ENCODE measurements at regions not wholly inside any gene's neighbourhood (a gene's known extent, or its start where the extent isn't known, plus 50 kb on each side); places are given as distances from the start of the nearest gene placed in this dataset.

DNA sequence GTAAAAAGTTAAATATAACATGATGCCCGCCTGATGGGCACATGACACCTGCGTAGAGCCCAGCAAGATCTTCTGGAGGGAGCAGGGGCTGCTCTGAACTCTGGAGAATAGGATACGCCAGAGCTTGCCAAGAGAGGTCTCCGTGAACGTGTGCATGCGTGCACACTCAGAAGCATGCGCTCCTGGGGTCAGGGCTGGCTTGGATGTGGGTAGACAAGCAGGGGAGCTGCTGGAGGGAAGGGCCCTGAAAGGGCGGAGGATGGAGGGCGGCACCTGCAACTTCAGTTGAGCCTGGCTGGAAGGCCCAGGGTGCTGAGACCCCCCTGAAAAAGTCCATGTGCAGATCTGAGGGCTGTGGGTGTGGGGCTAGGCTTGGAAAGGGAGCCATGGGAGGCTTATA is 828.4 kb upstream of the SALL3 start:
- Mint-ChIP-seq H3K27ac (no peak overlapping the region), H3K4me3 (no peak overlapping the region)

GRCh38 chr18:78151948-78152725 is 827.5 kb upstream of the SALL3 start:
- H3K27ac Mint-ChIP-seq = no peak overlapping the region
- H3K4me3 ChIP-seq (ENCODE audit: low read depth, low read length) = no peak overlapping the region
- no peaks in the 10 kb centered on the region for H3K36me3 ChIP-seq (ENCODE audit: control insufficient read depth, insufficient read depth, low read length)
- no peaks in the 10 kb centered on the region for H3K4me1 ChIP-seq (ENCODE audit: control insufficient read depth, insufficient read depth, low read length, poor library complexity, severe bottlenecking)
- no peaks in the 10 kb centered on the region for H3K9me3 ChIP-seq (ENCODE audit: control insufficient read depth in 2 of 2, low read length in 2 of 2)
- H3K27me3 ChIP-seq (ENCODE audit: control insufficient read depth, insufficient read depth, low read length) = no peaks in the 10 kb centered on the region
- peaks cover 0 to 5% (median 3%) of the 10 kb centered on the region in 7 donors for H3K9me3 Mint-ChIP-seq
- H3K36me3 Mint-ChIP-seq = no peaks in the 10 kb centered on the region
- H3K27ac ChIP-seq (ENCODE audit: insufficient read depth, low read length, poor library complexity, severe bottlenecking) = no peak overlapping the region
- no peak overlapping the region for H3K4me3 Mint-ChIP-seq
- no peak for DNase-seq
- ATAC-seq (ENCODE audit: low read depth in 2 of 2) = no peak
- no peaks in the 10 kb centered on the region for H3K4me1 Mint-ChIP-seq
- H3K27me3 Mint-ChIP-seq = no peaks in the 10 kb centered on the region

More for the DNA sequence above, 828.4 kb upstream of the SALL3 start:
- no peaks in the 10 kb centered on the region for H3K36me3 Mint-ChIP-seq
- Histone ChIP-seq H3K27ac (ENCODE audit: insufficient read depth, low read length, poor library complexity, severe bottlenecking) (no peak overlapping the region), H3K9me3 (ENCODE audit: control insufficient read depth in 2 of 2, low read length in 2 of 2) (no peaks in the 10 kb centered on the region), H3K27me3 (ENCODE audit: control insufficient read depth, insufficient read depth, low read length) (no peaks in the 10 kb centered on the region), H3K4me3 (ENCODE audit: low read depth, low read length) (no peak overlapping the region), H3K36me3 (ENCODE audit: control insufficient read depth, insufficient read depth, low read length) (no peaks in the 10 kb centered on the region), H3K4me1 (ENCODE audit: control insufficient read depth, insufficient read depth, low read length, poor library complexity, severe bottlenecking) (no peaks in the 10 kb centered on the region)
- no peaks in the 10 kb centered on the region for H3K27me3 Mint-ChIP-seq
- no peak for DNase-seq
- ATAC-seq (ENCODE audit: low read depth in 2 of 2) = no peak
- H3K9me3 Mint-ChIP-seq = peaks cover 0 to 5% (median 3%) of the 10 kb centered on the region in 7 donors
- no peaks in the 10 kb centered on the region for H3K4me1 Mint-ChIP-seq

GRCh38 chr18:78153362-78153761 is 826.3 kb upstream of the SALL3 start:
- Histone ChIP-seq H3K36me3 (ENCODE audit: control insufficient read depth, insufficient read depth, low read length) (no peaks in the 10 kb centered on the region), H3K9me3 (ENCODE audit: control insufficient read depth in 2 of 2, low read length in 2 of 2) (no peaks in the 10 kb centered on the region), H3K27ac (ENCODE audit: insufficient read depth, low read length, poor library complexity, severe bottlenecking) (no peak overlapping the region), H3K4me3 (ENCODE audit: low read depth, low read length) (no peak overlapping the region), H3K27me3 (ENCODE audit: control insufficient read depth, insufficient read depth, low read length) (no peaks in the 10 kb centered on the region), H3K4me1 (ENCODE audit: control insufficient read depth, insufficient read depth, low read length, poor library complexity, severe bottlenecking) (no peaks in the 10 kb centered on the region)
- no peaks in the 10 kb centered on the region for H3K36me3 Mint-ChIP-seq
- no peak for ATAC-seq (ENCODE audit: low read depth in 2 of 2)
- no peak overlapping the region for H3K4me3 Mint-ChIP-seq
- H3K9me3 Mint-ChIP-seq = peaks cover 0 to 5% (median 2%) of the 10 kb centered on the region in 7 donors
- no peaks in the 10 kb centered on the region for H3K27me3 Mint-ChIP-seq
- H3K4me1 Mint-ChIP-seq = no peaks in the 10 kb centered on the region
- no peak overlapping the region for H3K27ac Mint-ChIP-seq
- DNase-seq = no peak

GRCh38 chr18:78154444-78154843 is 825.2 kb upstream of the SALL3 start:
- H3K27ac Mint-ChIP-seq = no peak overlapping the region
- Histone ChIP-seq H3K4me1 (ENCODE audit: control insufficient read depth, insufficient read depth, low read length, poor library complexity, severe bottlenecking) (no peaks in the 10 kb centered on the region), H3K9me3 (ENCODE audit: control insufficient read depth in 2 of 2, low read length in 2 of 2) (no peaks in the 10 kb centered on the region), H3K4me3 (ENCODE audit: low read depth, low read length) (no peak overlapping the region), H3K27me3 (ENCODE audit: control insufficient read depth, insufficient read depth, low read length) (no peaks in the 10 kb centered on the region), H3K36me3 (ENCODE audit: control insufficient read depth, insufficient read depth, low read length) (no peaks in the 10 kb centered on the region), H3K27ac (ENCODE audit: insufficient read depth, low read length, poor library complexity, severe bottlenecking) (no peak overlapping the region)
- H3K36me3 Mint-ChIP-seq = no peaks in the 10 kb centered on the region
- DNase-seq (no peak), ATAC-seq (ENCODE audit: low read depth in 2 of 2) (no peak)
- H3K9me3 Mint-ChIP-seq = peaks cover 0 to 5% (median 0%) of the 10 kb centered on the region in 7 donors
- H3K27me3 Mint-ChIP-seq = no peaks in the 10 kb centered on the region
- no peaks in the 10 kb centered on the region for H3K4me1 Mint-ChIP-seq
- H3K4me3 Mint-ChIP-seq = no peak overlapping the region

DNA sequence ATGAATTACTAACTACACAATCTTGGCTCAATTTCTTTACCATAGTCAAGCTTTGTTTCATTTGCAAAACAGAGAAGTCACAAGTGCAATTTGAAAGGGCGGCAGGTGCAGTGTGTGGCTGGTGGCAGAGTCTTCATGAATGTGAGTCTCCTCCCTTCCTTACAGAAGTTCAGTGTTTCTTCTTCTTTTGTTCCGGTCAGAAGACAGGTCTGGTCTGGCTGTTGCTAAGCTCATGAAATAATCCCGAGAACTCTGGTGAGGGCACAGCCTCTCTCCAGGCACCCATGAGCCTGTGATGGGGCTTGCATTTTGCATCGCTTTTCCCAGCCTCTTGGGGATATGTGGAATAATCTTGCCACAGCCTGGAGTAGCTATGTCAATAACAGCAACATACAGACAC is 824.8 kb upstream of the SALL3 start:
- Mint-ChIP-seq H3K9me3 (peaks cover 0 to 6% (median 0%) of the 10 kb centered on the region in 7 donors), H3K27ac (no peak overlapping the region)

DNA sequence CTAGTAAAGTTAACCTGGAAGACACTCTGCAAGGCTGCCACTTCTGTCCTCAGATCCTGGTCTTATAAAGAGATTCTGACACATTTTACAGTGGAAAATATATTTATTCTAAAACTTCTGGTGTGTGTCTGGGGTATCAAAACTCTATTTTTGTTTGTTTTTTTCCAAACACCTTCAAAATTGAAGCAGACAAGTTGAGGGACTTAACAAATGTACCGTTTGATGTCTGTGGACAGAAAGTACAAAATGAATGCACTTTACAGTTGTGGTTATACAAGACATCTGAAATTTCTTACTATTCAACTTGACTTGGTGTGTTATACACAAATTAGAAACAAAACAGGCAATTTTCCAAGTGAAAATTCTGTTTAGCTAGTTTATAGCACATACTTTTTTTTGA is 823.2 kb upstream of the SALL3 start:
- no peak for DNase-seq
- no peak for ATAC-seq (ENCODE audit: low read depth in 2 of 2)

More for the DNA sequence above, 824.8 kb upstream of the SALL3 start:
- Mint-ChIP-seq H3K36me3 (no peaks in the 10 kb centered on the region), H3K27me3 (no peaks in the 10 kb centered on the region), H3K4me3 (no peak overlapping the region), H3K4me1 (no peaks in the 10 kb centered on the region)
- DNase-seq (no peak), ATAC-seq (ENCODE audit: low read depth in 2 of 2) (no peak)
- no peaks in the 10 kb centered on the region for H3K9me3 ChIP-seq (ENCODE audit: control insufficient read depth in 2 of 2, low read length in 2 of 2)
- no peaks in the 10 kb centered on the region for H3K4me1 ChIP-seq (ENCODE audit: control insufficient read depth, insufficient read depth, low read length, poor library complexity, severe bottlenecking)
- H3K27me3 ChIP-seq (ENCODE audit: control insufficient read depth, insufficient read depth, low read length) = no peaks in the 10 kb centered on the region
- no peak overlapping the region for H3K27ac ChIP-seq (ENCODE audit: insufficient read depth, low read length, poor library complexity, severe bottlenecking)
- no peak overlapping the region for H3K4me3 ChIP-seq (ENCODE audit: low read depth, low read length)
- H3K36me3 ChIP-seq (ENCODE audit: control insufficient read depth, insufficient read depth, low read length) = no peaks in the 10 kb centered on the region

DNA sequence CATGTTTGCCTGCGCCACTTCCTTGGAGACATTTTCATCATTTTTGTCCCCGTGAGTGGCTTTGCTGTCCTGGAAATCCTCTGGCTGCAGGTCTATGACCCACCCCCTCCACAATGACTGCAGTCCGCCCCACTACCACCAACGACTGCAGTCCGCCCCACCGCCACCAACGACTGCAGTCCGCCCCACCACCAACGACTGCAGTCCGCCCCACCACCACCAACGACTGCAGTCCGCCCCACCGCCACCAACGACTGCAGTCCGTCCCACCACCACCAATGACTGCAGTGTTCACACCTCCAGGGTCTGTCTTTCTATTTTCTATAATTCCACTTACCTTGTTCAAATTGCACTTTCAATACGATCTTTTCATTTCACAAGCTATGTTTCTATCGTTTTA is 820.7 kb upstream of the SALL3 start:
- Histone ChIP-seq H3K27ac (ENCODE audit: insufficient read depth, low read length, poor library complexity, severe bottlenecking) (no peak overlapping the region), H3K36me3 (ENCODE audit: control insufficient read depth, insufficient read depth, low read length) (no peaks in the 10 kb centered on the region)
- H3K27ac Mint-ChIP-seq = no peak overlapping the region

More for the DNA sequence above, 823.2 kb upstream of the SALL3 start:
- Histone ChIP-seq H3K4me1 (ENCODE audit: control insufficient read depth, insufficient read depth, low read length, poor library complexity, severe bottlenecking) (no peaks in the 10 kb centered on the region), H3K27me3 (ENCODE audit: control insufficient read depth, insufficient read depth, low read length) (no peaks in the 10 kb centered on the region), H3K4me3 (ENCODE audit: low read depth, low read length) (no peak overlapping the region), H3K36me3 (ENCODE audit: control insufficient read depth, insufficient read depth, low read length) (no peaks in the 10 kb centered on the region), H3K9me3 (ENCODE audit: control insufficient read depth in 2 of 2, low read length in 2 of 2) (no peaks in the 10 kb centered on the region), H3K27ac (ENCODE audit: insufficient read depth, low read length, poor library complexity, severe bottlenecking) (no peak overlapping the region)
- Mint-ChIP-seq H3K36me3 (no peaks in the 10 kb centered on the region), H3K27ac (no peak overlapping the region), H3K4me3 (no peak overlapping the region), H3K9me3 (peaks cover 0 to 5% (median 0%) of the 10 kb centered on the region in 7 donors), H3K4me1 (no peaks in the 10 kb centered on the region), H3K27me3 (no peaks in the 10 kb centered on the region)

GRCh38 chr18:78159397-78159796 is 820.2 kb upstream of the SALL3 start:
- Histone ChIP-seq H3K9me3 (ENCODE audit: control insufficient read depth in 2 of 2, low read length in 2 of 2) (no peaks in the 10 kb centered on the region), H3K36me3 (ENCODE audit: control insufficient read depth, insufficient read depth, low read length) (no peaks in the 10 kb centered on the region), H3K4me1 (ENCODE audit: control insufficient read depth, insufficient read depth, low read length, poor library complexity, severe bottlenecking) (no peaks in the 10 kb centered on the region), H3K27ac (ENCODE audit: insufficient read depth, low read length, poor library complexity, severe bottlenecking) (no peak overlapping the region), H3K27me3 (ENCODE audit: control insufficient read depth, insufficient read depth, low read length) (no peaks in the 10 kb centered on the region), H3K4me3 (ENCODE audit: low read depth, low read length) (no peak overlapping the region)
- Mint-ChIP-seq H3K4me3 (no peak overlapping the region), H3K36me3 (no peaks in the 10 kb centered on the region), H3K4me1 (no peaks in the 10 kb centered on the region), H3K27me3 (no peaks in the 10 kb centered on the region), H3K27ac (no peak overlapping the region), H3K9me3 (peaks cover 0 to 5% (median 1%) of the 10 kb centered on the region in 7 donors)
- DNase-seq (no peak), ATAC-seq (ENCODE audit: low read depth in 2 of 2) (no peak)

More for the DNA sequence above, 820.7 kb upstream of the SALL3 start:
- Mint-ChIP-seq H3K9me3 (peaks cover 0 to 5% (median 1%) of the 10 kb centered on the region in 7 donors), H3K36me3 (no peaks in the 10 kb centered on the region), H3K27me3 (no peaks in the 10 kb centered on the region), H3K4me3 (no peak overlapping the region), H3K4me1 (no peaks in the 10 kb centered on the region)
- Histone ChIP-seq H3K27me3 (ENCODE audit: control insufficient read depth, insufficient read depth, low read length) (no peaks in the 10 kb centered on the region), H3K4me3 (ENCODE audit: low read depth, low read length) (no peak overlapping the region), H3K9me3 (ENCODE audit: control insufficient read depth in 2 of 2, low read length in 2 of 2) (no peaks in the 10 kb centered on the region), H3K4me1 (ENCODE audit: control insufficient read depth, insufficient read depth, low read length, poor library complexity, severe bottlenecking) (no peaks in the 10 kb centered on the region)
- ATAC-seq (ENCODE audit: low read depth in 2 of 2) (no peak), DNase-seq (no peak)
